GM12875 (cell line): ENCODE measurements at regions not wholly inside any gene's neighbourhood (a gene's known extent, or its start where the extent isn't known, plus 50 kb on each side); places are given as distances from the start of the nearest gene placed in this dataset.
"Not testable (repeated sequence)": the region's sequence is repeated elsewhere in the genome, so short reads cannot be mapped to it uniquely, and the experiment has no call there.

ENCODE experiments used
- H3K4me3 ChIP-seq: one replicate; pipeline ENCODE4 v1.5.1; 2011; ENCODE audit warnings: low read depth, low read length, control low read depth
- CTCF ChIP-seq: IDR thresholded peaks from 2 replicates; pipeline ENCODE4 v1.5.1; 2011; ENCODE audit warnings: low read depth, mild to moderate bottlenecking, control low read depth, inconsistent platforms, low read length, moderate library complexity, borderline replicate concordance; ENCODE audit not compliant: insufficient read depth

DNA sequence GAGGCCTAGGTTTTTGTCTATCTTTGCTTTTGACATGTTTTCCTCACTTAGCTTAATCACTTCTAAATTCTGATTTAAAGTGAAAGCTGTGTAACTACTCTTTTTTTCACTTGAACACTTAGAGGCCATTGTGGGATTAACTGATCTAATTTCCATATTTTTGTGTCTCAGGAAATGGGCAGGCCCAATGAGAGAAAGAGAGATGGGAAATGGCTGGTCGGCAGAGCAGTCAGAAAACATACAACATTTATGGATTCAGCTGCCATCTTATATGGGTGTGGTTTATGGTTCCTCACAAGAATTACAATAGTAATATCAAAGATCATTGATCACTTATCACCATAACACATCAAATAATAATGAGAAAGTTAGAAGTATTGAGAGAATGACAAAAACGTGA is 320.8 kb downstream of the PTPRC start:
- TF ChIP-seq CTCF = no peak
- H3K4me3 ChIP-seq = no peak overlapping the region

- H3K4me3 ChIP-seq = not testable (repeated sequence)
These were observed 325.0 kb downstream of the PTPRC start for GRCh38 chr1:198963796-198964195.

- H3K4me3 ChIP-seq = no peak overlapping the region
- TF ChIP-seq CTCF = no peak
These were observed 327.7 kb downstream of the PTPRC start for GRCh38 chr1:198966519-198966918.

DNA sequence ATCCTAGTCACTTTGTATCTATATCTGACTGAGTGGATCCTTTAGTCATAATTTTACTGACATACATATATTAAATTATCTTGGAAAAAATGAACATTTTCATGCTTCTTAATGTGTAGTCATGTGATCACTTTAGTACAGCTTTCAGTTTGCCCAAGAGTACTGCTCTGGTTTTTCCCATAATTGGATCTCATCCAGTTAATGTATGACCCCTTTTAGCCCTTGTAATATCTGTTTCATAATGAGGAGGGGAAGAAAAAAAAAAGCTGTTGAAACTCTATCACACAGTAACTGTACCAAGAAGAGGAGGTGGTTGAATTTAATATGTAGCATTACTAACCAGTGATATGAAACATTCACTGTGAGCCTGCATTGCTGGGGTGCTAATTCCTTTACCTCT is 328.7 kb downstream of the PTPRC start:
- H3K4me3 ChIP-seq = no peak overlapping the region
- TF ChIP-seq CTCF = no peak

GRCh38 chr1:198968866-198969265 is 330.0 kb downstream of the PTPRC start:
- H3K4me3 ChIP-seq = no peak overlapping the region
- TF ChIP-seq CTCF = no peak

DNA sequence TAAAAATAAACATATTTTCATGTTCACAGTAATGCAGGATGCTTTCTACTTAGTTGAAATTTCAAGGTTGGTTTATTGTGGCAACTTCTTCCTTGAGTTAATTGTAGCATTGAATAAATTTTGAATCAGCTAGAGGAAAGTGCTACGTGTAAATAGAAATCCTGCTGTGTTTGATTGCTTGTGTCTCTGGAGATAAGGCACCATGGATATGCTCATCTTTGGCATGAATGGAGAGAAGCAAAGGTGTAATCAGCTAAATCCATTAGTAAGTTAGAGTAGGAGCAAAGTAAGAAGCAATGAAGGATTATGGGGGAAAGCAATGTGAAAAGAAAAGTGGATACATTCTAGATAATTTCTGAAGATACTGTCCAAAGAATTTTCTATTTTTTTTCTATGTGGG is 331.1 kb downstream of the PTPRC start:
- H3K4me3 ChIP-seq = no peak overlapping the region
- no peak for TF ChIP-seq CTCF

DNA sequence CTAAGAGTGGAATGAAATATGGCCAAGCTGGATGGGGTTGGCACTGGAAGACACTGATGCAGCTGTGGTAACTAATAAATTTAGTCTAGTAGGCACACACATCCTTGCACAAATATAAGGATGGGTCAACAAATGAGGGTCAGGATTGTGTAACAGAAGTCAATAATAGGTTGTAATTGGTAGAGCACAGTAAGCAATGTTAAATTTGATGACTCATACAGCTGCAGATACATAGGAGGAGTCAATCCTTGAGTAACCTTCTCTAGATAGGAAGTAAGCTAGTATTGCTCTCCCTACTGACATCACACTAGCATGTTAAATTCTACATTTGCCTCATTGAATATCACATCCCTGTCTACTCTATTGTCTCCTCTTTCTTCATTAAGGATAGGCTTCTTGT is 332.1 kb downstream of the PTPRC start:
- no peak overlapping the region for H3K4me3 ChIP-seq
- no peak for TF ChIP-seq CTCF

GRCh38 chr1:198977909-198978308 is 339.1 kb downstream of the PTPRC start:
- TF ChIP-seq CTCF = no peak
- H3K4me3 ChIP-seq = no peak overlapping the region
